ENCODE measurements at regions not wholly inside any gene's neighbourhood (a gene's known extent, or its start where the extent isn't known, plus 50 kb on each side); places are given as distances from the start of the nearest gene placed in this dataset.

DNA sequence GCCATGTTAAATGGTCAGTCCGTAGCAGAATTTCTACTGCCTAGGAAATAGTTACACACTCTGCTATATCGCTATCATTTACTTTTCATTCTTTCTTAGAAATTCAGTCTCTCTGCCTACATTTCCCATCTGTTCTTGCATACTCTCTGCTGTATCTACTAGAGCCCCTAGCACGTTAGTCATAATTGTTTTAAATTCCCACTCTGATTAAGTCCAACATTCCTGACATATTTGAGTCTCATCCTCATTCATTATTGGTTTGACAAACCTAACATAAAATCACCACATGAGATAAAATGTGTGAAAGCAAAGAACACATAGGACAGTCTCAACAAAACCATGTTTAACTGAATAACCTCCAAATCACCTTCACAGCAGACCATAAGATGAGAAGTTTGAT, 513.6 kb downstream of the PLPP3 start:
- Histone ChIP-seq H3K27me3 (replicated peaks in 2 of 5; ENCODE audit: control insufficient read depth in 4 of 5, insufficient read depth in 5 of 5, low read length in 4 of 5) (peaks cover 0 to 2% (median 0%) of the 10 kb centered on the region in 5 experiments), H3K4me1 (ENCODE audit: control extremely low read depth in 1 of 4, control insufficient read depth in 4 of 4, insufficient read depth in 4 of 4, low read length in 3 of 4) (no peaks in the 10 kb centered on the region), H3K9me3 (ENCODE audit: control extremely low read depth in 1 of 5, control insufficient read depth in 4 of 5, insufficient read depth in 2 of 5, low read depth in 1 of 5, low read length in 4 of 5) (no peaks in the 10 kb centered on the region), H3K27ac (ENCODE audit: insufficient read depth in 1 of 2, low read depth in 1 of 2, low read length in 2 of 2, poor library complexity in 1 of 2, severe bottlenecking in 2 of 2) (no peak overlapping the region), H3K36me3 (ENCODE audit: control insufficient read depth in 4 of 4, insufficient read depth in 4 of 4, low read length in 3 of 4) (no peaks in the 10 kb centered on the region), H3K4me3 (ENCODE audit: control insufficient read depth in 1 of 7, extremely low read depth in 1 of 7, insufficient read depth in 4 of 7, low read depth in 2 of 7, low read length in 6 of 7) (no peak overlapping the region)
- CTCF ChIA-PET, result no interaction called here
- DNase-seq, result no peak
- POLR2A ChIA-PET, result no interaction called here
- 87% methylated on average over 3 of the region's 3 CpGs for WGBS (ENCODE audit: insufficient coverage)

DNA sequence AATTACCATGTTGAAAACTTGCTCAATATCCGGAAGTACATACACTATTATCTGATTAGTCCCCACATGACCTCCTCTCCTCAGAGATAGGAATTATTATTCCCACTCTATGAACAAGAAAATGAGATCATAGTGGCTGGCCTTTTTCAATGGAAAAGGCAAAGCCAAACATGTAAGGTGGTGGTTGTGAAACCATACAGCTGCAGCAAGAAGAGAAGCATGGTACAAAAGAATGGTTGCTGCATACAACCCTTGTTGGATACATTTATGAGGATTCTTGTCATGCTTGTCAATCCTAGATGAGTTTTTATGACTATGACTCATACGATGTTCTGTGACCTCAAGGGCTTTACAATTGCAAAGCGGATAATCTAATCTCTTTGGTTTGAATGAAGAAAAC, 514.7 kb downstream of the PLPP3 start:
- no peak for DNase-seq
- CTCF ChIA-PET, result no interaction called here
- Histone ChIP-seq H3K27ac (ENCODE audit: insufficient read depth in 1 of 2, low read depth in 1 of 2, low read length in 2 of 2, poor library complexity in 1 of 2, severe bottlenecking in 2 of 2) (no peak overlapping the region), H3K27me3 (replicated peaks in 2 of 5; ENCODE audit: control insufficient read depth in 4 of 5, insufficient read depth in 5 of 5, low read length in 4 of 5) (peaks cover 0 to 2% (median 0%) of the 10 kb centered on the region in 5 experiments), H3K36me3 (ENCODE audit: control insufficient read depth in 4 of 4, insufficient read depth in 4 of 4, low read length in 3 of 4) (no peaks in the 10 kb centered on the region), H3K9me3 (ENCODE audit: control extremely low read depth in 1 of 5, control insufficient read depth in 4 of 5, insufficient read depth in 2 of 5, low read depth in 1 of 5, low read length in 4 of 5) (no peaks in the 10 kb centered on the region), H3K4me3 (ENCODE audit: control insufficient read depth in 1 of 7, extremely low read depth in 1 of 7, insufficient read depth in 4 of 7, low read depth in 2 of 7, low read length in 6 of 7) (no peak overlapping the region), H3K4me1 (ENCODE audit: control extremely low read depth in 1 of 4, control insufficient read depth in 4 of 4, insufficient read depth in 4 of 4, low read length in 3 of 4) (no peaks in the 10 kb centered on the region)
- 100% methylated on average over 1 of the region's 3 CpGs for WGBS (ENCODE audit: insufficient coverage)
- POLR2A ChIA-PET, result no interaction called here

- Histone ChIP-seq H3K9me3 (ENCODE audit: control extremely low read depth in 1 of 5, control insufficient read depth in 4 of 5, insufficient read depth in 2 of 5, low read depth in 1 of 5, low read length in 4 of 5) (no peaks in the 10 kb centered on the region), H3K36me3 (ENCODE audit: control insufficient read depth in 4 of 4, insufficient read depth in 4 of 4, low read length in 3 of 4) (no peaks in the 10 kb centered on the region), H3K4me1 (ENCODE audit: control extremely low read depth in 1 of 4, control insufficient read depth in 4 of 4, insufficient read depth in 4 of 4, low read length in 3 of 4) (no peaks in the 10 kb centered on the region), H3K27ac (ENCODE audit: insufficient read depth in 1 of 2, low read depth in 1 of 2, low read length in 2 of 2, poor library complexity in 1 of 2, severe bottlenecking in 2 of 2) (no peak overlapping the region), H3K27me3 (replicated peaks in 2 of 5; ENCODE audit: control insufficient read depth in 4 of 5, insufficient read depth in 5 of 5, low read length in 4 of 5) (peaks cover 0 to 2% (median 0%) of the 10 kb centered on the region in 5 experiments), H3K4me3 (ENCODE audit: control insufficient read depth in 1 of 7, extremely low read depth in 1 of 7, insufficient read depth in 4 of 7, low read depth in 2 of 7, low read length in 6 of 7) (no peak overlapping the region)
- POLR2A ChIA-PET, result no interaction called here
- CTCF ChIA-PET, result no interaction called here
- no peak for DNase-seq
- 100% methylated on average over 2 of the region's 4 CpGs for WGBS (ENCODE audit: insufficient coverage)
Observed at GRCh38 chr1:56063461-56063860, 515.9 kb downstream of the PLPP3 start.

- H3K9me3 ChIP-seq (ENCODE audit: control extremely low read depth in 1 of 5, control insufficient read depth in 4 of 5, insufficient read depth in 2 of 5, low read depth in 1 of 5, low read length in 4 of 5), result no peaks in the 10 kb centered on the region
- DNase-seq, result no peak
- no peak overlapping the region for H3K27ac ChIP-seq (ENCODE audit: insufficient read depth in 1 of 2, low read depth in 1 of 2, low read length in 2 of 2, poor library complexity in 1 of 2, severe bottlenecking in 2 of 2)
- H3K4me3 ChIP-seq (ENCODE audit: control insufficient read depth in 1 of 7, extremely low read depth in 1 of 7, insufficient read depth in 4 of 7, low read depth in 2 of 7, low read length in 6 of 7), result no peak overlapping the region
- H3K27me3 ChIP-seq (replicated peaks in 2 of 5; ENCODE audit: control insufficient read depth in 4 of 5, insufficient read depth in 5 of 5, low read length in 4 of 5), result peaks cover 0 to 2% (median 0%) of the 10 kb centered on the region in 5 experiments
- ChIA-PET CTCF (no interaction called here), POLR2A (no interaction called here)
- no peaks in the 10 kb centered on the region for H3K36me3 ChIP-seq (ENCODE audit: control insufficient read depth in 4 of 4, insufficient read depth in 4 of 4, low read length in 3 of 4)
- H3K4me1 ChIP-seq (ENCODE audit: control extremely low read depth in 1 of 4, control insufficient read depth in 4 of 4, insufficient read depth in 4 of 4, low read length in 3 of 4), result no peaks in the 10 kb centered on the region
- 95% methylated on average over 4 of the region's 4 CpGs for WGBS (ENCODE audit: insufficient coverage)
Observed at GRCh38 chr1:56062625-56063024, 516.7 kb downstream of the PLPP3 start.

GRCh38 chr1:56061824-56062223, 517.5 kb downstream of the PLPP3 start:
- Histone ChIP-seq H3K4me3 (ENCODE audit: control insufficient read depth in 1 of 7, extremely low read depth in 1 of 7, insufficient read depth in 4 of 7, low read depth in 2 of 7, low read length in 6 of 7) (no peak overlapping the region), H3K9me3 (ENCODE audit: control extremely low read depth in 1 of 5, control insufficient read depth in 4 of 5, insufficient read depth in 2 of 5, low read depth in 1 of 5, low read length in 4 of 5) (no peaks in the 10 kb centered on the region), H3K36me3 (ENCODE audit: control insufficient read depth in 4 of 4, insufficient read depth in 4 of 4, low read length in 3 of 4) (no peaks in the 10 kb centered on the region), H3K27me3 (replicated peaks in 2 of 5; ENCODE audit: control insufficient read depth in 4 of 5, insufficient read depth in 5 of 5, low read length in 4 of 5) (peaks cover 0 to 4% (median 0%) of the 10 kb centered on the region in 5 experiments), H3K27ac (ENCODE audit: insufficient read depth in 1 of 2, low read depth in 1 of 2, low read length in 2 of 2, poor library complexity in 1 of 2, severe bottlenecking in 2 of 2) (no peak overlapping the region), H3K4me1 (ENCODE audit: control extremely low read depth in 1 of 4, control insufficient read depth in 4 of 4, insufficient read depth in 4 of 4, low read length in 3 of 4) (no peaks in the 10 kb centered on the region)
- DNase-seq, result peak; percentile 15 to 78 (median 69)
- CTCF ChIA-PET, result no interaction called here
- POLR2A ChIA-PET, result no interaction called here

DNA sequence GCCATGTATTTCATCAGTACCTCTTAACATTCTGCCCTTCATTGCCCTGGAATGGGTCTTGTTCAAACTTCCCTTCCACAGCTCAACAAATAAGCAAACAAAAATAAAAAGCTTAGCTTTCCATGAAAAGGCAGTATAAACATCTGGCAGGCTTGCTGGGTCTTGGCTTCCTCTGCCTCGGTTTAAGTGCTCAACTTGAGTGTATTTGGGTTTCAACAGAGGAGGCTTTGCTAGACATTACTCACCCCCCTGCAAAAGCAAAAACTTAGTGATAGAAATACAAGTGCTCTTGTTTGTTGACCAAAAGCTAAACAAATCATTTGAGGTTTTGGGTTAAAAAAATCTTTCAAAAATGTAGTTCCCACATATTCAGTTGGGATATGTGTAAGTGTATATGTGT, 518.5 kb downstream of the PLPP3 start:
- H3K27me3 ChIP-seq (replicated peaks in 2 of 5; ENCODE audit: control insufficient read depth in 4 of 5, insufficient read depth in 5 of 5, low read length in 4 of 5), result peaks cover 0 to 3% (median 0%) of the 10 kb centered on the region in 5 experiments
- H3K9me3 ChIP-seq (ENCODE audit: control extremely low read depth in 1 of 5, control insufficient read depth in 4 of 5, insufficient read depth in 2 of 5, low read depth in 1 of 5, low read length in 4 of 5), result no peaks in the 10 kb centered on the region
- no peak overlapping the region for H3K4me3 ChIP-seq (ENCODE audit: control insufficient read depth in 1 of 7, extremely low read depth in 1 of 7, insufficient read depth in 4 of 7, low read depth in 2 of 7, low read length in 6 of 7)
- ChIA-PET POLR2A (no interaction called here), CTCF (no interaction called here)
- no peaks in the 10 kb centered on the region for H3K4me1 ChIP-seq (ENCODE audit: control extremely low read depth in 1 of 4, control insufficient read depth in 4 of 4, insufficient read depth in 4 of 4, low read length in 3 of 4)
- 100% methylated on average over 1 of the region's 1 CpG for WGBS (ENCODE audit: insufficient coverage)
- DNase-seq, result no peak
- H3K27ac ChIP-seq (ENCODE audit: insufficient read depth in 1 of 2, low read depth in 1 of 2, low read length in 2 of 2, poor library complexity in 1 of 2, severe bottlenecking in 2 of 2), result no peak overlapping the region
- H3K36me3 ChIP-seq (ENCODE audit: control insufficient read depth in 4 of 4, insufficient read depth in 4 of 4, low read length in 3 of 4), result no peaks in the 10 kb centered on the region

DNA sequence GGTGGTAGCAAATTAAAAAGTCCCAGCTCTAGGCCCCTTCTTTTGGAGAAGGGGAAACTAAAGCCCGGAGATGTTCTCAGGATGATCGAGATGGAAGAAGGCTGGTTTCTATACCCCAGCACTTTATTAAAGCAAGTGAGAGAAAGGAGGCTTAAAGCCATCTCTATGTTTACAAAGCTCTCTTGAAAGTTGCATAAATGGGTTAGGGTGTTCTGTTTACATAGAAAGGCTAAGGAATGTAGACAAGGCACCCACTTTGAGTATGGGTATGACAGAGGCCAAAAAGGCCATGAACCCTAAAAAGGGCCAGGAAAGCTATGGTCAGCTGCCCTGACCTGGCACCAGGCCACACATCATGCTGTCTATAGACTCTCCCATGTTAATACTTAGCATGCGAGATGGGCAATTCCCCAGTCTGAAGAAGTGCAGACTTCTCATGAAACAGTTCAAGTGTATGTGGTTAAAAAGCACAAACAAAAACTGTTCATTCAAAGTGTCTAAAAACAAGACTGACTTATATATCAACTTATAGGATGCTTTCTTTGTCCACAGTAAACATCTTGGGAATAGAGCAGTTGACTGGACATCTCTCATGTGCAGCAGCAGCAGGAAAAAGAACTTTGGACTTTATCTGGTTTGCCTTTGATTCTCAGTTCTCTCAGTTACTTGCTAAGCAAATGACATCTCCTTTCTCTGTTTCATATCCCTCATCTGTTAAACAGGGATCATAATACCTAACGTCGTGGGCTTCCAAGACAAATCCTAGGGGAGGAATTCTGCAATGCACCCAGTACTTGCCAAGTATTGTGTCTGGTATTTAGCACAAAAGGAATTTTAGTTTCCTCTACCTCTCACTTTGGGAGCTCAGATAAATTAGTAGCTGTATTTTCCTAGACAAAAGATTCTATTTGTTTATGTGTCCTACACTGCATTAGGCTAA, 521.6 kb downstream of the PLPP3 start:
- H3K4me3 ChIP-seq (ENCODE audit: control insufficient read depth in 1 of 7, extremely low read depth in 1 of 7, insufficient read depth in 4 of 7, low read depth in 2 of 7, low read length in 6 of 7), result no peak overlapping the region
- no peak overlapping the region for H3K27ac ChIP-seq (ENCODE audit: insufficient read depth in 1 of 2, low read depth in 1 of 2, low read length in 2 of 2, poor library complexity in 1 of 2, severe bottlenecking in 2 of 2)
- no peak for DNase-seq
- H3K27me3 ChIP-seq (replicated peaks in 2 of 5; ENCODE audit: control insufficient read depth in 4 of 5, insufficient read depth in 5 of 5, low read length in 4 of 5), result peaks cover 0 to 3% (median 0%) of the 10 kb centered on the region in 5 experiments
- 100% methylated on average over 1 of the region's 5 CpGs for WGBS (ENCODE audit: insufficient coverage)
- H3K4me1 ChIP-seq (ENCODE audit: control extremely low read depth in 1 of 4, control insufficient read depth in 4 of 4, insufficient read depth in 4 of 4, low read length in 3 of 4), result no peaks in the 10 kb centered on the region
- no peaks in the 10 kb centered on the region for H3K9me3 ChIP-seq (ENCODE audit: control extremely low read depth in 1 of 5, control insufficient read depth in 4 of 5, insufficient read depth in 2 of 5, low read depth in 1 of 5, low read length in 4 of 5)
- POLR2A ChIA-PET, result no interaction called here
- CTCF ChIA-PET, result interaction anchor here (1.2 kb wide), 1 partner anchor 9 kb away, joined by 3 read pairs; no protein-coding TSS in a partner anchor
- H3K36me3 ChIP-seq (ENCODE audit: control insufficient read depth in 4 of 4, insufficient read depth in 4 of 4, low read length in 3 of 4), result no peaks in the 10 kb centered on the region

Data from common myeloid progenitor, CD34-positive (primary cell).